ENCODE measurements at regions not wholly inside any gene's neighbourhood (a gene's known extent, or its start where the extent isn't known, plus 50 kb on each side); places are given as distances from the start of the nearest gene placed in this dataset.

GRCh38 chr5:105453216-105453807 is 1890.7 kb upstream of the NUDT12 start:
- no peak for DNase-seq

GRCh38 chr5:105448271-105448670 is 1885.7 kb upstream of the NUDT12 start:
- no peak for DNase-seq

GRCh38 chr5:105430516-105430915 is 1867.9 kb upstream of the NUDT12 start:
- no peak for DNase-seq

- DNase-seq: no peak
Measured at GRCh38 chr5:105428451-105429380, 1866.1 kb upstream of the NUDT12 start.

- no peak for DNase-seq
Measured at GRCh38 chr5:105414067-105414466, 1851.5 kb upstream of the NUDT12 start.

GRCh38 chr5:105413406-105413990 is 1850.9 kb upstream of the NUDT12 start:
- no peak for DNase-seq

- no peak for DNase-seq
Measured at GRCh38 chr5:105409695-105410094, 1847.1 kb upstream of the NUDT12 start.

GRCh38 chr5:105407200-105407599 is 1844.6 kb upstream of the NUDT12 start:
- DNase-seq: no peak

GRCh38 chr5:105397749-105398148 is 1835.2 kb upstream of the NUDT12 start:
- DNase-seq: no peak

- no peak for DNase-seq
Measured at GRCh38 chr5:105392710-105393149, 1830.1 kb upstream of the NUDT12 start.

GRCh38 chr5:105392122-105392709 is 1829.6 kb upstream of the NUDT12 start:
- DNase-seq: no peak

GRCh38 chr5:105380126-105380525 is 1817.5 kb upstream of the NUDT12 start:
- no peak for DNase-seq

- DNase-seq: no peak
Measured at GRCh38 chr5:105371169-105371568, 1808.6 kb upstream of the NUDT12 start.

- no peak for DNase-seq
Measured at GRCh38 chr5:105350486-105351140, 1788.0 kb upstream of the NUDT12 start.

- no peak for DNase-seq
Measured at GRCh38 chr5:105331558-105331957, 1769.0 kb upstream of the NUDT12 start.

- no peak for DNase-seq
Measured at GRCh38 chr5:105330185-105330584, 1767.6 kb upstream of the NUDT12 start.

GRCh38 chr5:105304859-105305258 is 1742.3 kb upstream of the NUDT12 start:
- no peak for DNase-seq

GRCh38 chr5:105288946-105289345 is 1726.4 kb upstream of the NUDT12 start:
- DNase-seq: no peak

- no peak for DNase-seq
Measured at GRCh38 chr5:105283134-105283533, 1720.5 kb upstream of the NUDT12 start.

- no peak for DNase-seq
Measured at GRCh38 chr5:105274079-105274478, 1711.5 kb upstream of the NUDT12 start.

GRCh38 chr5:105263515-105263914 is 1700.9 kb upstream of the NUDT12 start:
- no peak for DNase-seq

GRCh38 chr5:105259581-105260217 is 1697.1 kb upstream of the NUDT12 start:
- no peak for DNase-seq

Data from 8988T (cell line).